ENCODE measurements at regions not wholly inside any gene's neighbourhood (a gene's known extent, or its start where the extent isn't known, plus 50 kb on each side); places are given as distances from the start of the nearest gene placed in this dataset.

DNA sequence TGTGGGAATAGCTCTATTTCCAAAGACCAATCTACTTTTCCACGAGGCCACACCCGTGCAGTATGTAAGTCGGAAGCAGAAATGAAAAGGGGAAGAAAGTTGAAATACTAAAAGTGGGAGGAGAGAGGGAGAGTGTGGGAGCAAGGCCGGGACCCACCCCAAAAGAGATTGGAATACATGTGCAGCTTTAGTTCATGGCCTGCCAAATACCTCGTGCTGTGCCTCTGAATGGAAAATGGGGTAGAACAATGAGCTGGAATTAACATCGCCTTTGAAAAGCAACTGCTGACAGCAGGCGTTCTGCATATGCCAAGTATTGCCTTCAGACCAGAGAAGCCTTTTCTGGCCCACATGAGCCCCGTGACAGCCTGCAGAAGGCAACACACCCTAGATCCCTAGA, 155.6 kb downstream of the CD83 start:
- no peak overlapping the region for H3K27ac ChIP-seq
- TF ChIP-seq, protein P1, sequence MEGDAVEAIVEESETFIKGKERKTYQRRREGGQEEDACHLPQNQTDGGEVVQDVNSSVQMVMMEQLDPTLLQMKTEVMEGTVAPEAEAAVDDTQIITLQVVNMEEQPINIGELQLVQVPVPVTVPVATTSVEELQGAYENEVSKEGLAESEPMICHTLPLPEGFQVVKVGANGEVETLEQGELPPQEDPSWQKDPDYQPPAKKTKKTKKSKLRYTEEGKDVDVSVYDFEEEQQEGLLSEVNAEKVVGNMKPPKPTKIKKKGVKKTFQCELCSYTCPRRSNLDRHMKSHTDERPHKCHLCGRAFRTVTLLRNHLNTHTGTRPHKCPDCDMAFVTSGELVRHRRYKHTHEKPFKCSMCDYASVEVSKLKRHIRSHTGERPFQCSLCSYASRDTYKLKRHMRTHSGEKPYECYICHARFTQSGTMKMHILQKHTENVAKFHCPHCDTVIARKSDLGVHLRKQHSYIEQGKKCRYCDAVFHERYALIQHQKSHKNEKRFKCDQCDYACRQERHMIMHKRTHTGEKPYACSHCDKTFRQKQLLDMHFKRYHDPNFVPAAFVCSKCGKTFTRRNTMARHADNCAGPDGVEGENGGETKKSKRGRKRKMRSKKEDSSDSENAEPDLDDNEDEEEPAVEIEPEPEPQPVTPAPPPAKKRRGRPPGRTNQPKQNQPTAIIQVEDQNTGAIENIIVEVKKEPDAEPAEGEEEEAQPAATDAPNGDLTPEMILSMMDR (IDR thresholded peaks at IDR 0.05): no peak
- TF ChIP-seq POLR2A (IDR thresholded peaks at IDR 0.05): no peak
- intact Hi-C loops (cut with DNase I): no loop called here
- no peak overlapping the region for H3K4me3 ChIP-seq
- H3K36me3 ChIP-seq (replicated peaks in 1 of 2; ENCODE audit: insufficient read depth in 1 of 2, low read depth in 2 of 2): no peaks in the 10 kb centered on the region
- no peaks in the 10 kb centered on the region for H3K27me3 ChIP-seq
- H3K9me3 ChIP-seq: peaks cover 0 to 8% (median 0%) of the 10 kb centered on the region in 3 donors
- DNase-seq (no peak), ATAC-seq (no peak)
- no peaks in the 10 kb centered on the region for H3K4me1 ChIP-seq
- 86 to 93% methylated on average over 8 of the region's 8 CpGs for WGBS, 2 donors

DNA sequence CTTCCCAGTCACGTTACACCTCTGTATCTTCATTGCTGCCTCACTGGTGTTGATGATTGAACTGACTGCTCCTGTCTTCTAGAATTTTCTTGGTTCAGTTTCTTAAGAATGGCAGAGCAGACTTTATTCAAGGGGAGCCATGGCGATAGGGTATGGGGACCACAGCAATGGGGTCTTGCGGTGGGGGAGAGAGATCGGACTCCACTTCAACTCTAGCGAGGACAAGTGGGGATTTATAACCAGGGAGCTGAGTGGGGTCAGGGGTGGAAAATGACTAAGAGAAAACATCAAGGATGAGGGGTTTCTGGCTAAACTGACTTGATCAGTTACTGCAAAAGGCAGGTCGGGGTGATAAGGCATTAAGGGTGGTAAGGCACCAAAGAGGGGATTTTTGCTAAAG, 156.4 kb downstream of the CD83 start:
- no peak overlapping the region for H3K4me3 ChIP-seq
- intact Hi-C loops (cut with DNase I): no loop called here
- DNase-seq (no peak), ATAC-seq (no peak)
- no peaks in the 10 kb centered on the region for H3K36me3 ChIP-seq (replicated peaks in 1 of 2; ENCODE audit: insufficient read depth in 1 of 2, low read depth in 2 of 2)
- no peaks in the 10 kb centered on the region for H3K27me3 ChIP-seq
- H3K27ac ChIP-seq: no peak overlapping the region
- H3K4me1 ChIP-seq: no peaks in the 10 kb centered on the region
- 93 to 94% methylated on average over 6 of the region's 6 CpGs for WGBS, 2 donors
- TF ChIP-seq, protein P1 (IDR thresholded peaks at IDR 0.05): no peak
- no peak for TF ChIP-seq POLR2A (IDR thresholded peaks at IDR 0.05)
- H3K9me3 ChIP-seq: peaks cover 0 to 8% (median 0%) of the 10 kb centered on the region in 3 donors

DNA sequence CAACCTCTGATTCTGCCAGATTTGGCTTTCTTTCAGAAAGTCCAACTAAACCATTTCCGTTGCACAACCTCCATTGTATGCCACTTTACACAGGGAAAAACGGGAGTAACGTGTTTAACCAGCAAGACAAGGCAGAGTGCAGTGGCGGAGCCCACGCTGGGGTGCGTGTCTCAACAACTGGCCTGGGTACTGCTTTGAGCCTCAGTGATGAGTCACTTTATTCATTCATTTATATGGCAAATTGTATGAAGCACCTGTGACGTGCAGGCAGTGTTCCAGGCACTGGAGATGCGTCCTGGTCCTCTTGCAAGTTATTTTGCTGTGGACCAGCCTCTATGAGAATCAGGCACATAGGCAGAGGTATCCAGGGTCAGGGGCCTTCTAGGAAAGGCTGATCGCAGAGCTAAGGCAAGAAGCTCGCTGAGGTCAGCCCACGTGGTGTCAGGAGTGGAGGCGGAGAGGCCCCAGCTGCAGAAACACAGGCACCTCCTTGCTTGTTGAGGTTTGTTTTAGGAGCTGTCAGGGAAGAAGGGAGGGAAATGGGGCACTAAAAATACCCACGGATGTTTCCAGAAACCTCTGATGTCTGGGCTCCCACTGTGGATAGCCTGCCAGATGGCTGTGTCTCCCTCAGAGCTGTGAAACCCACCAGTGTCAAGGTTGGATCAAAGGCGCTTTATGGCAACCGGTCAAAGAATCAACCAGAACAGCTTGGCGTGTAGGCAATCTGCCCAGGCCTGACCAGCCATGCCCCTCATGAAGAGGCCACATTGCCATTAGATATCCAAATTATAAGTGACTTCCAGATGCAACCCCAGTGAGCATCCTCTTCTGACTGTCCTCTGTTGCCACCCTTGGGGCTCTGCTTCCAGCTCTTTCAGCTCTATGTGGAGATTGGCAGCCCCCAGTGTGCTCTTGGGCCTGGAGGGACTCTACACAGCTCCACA, 157.2 kb downstream of the CD83 start:
- Histone ChIP-seq H3K9me3 (peaks cover 0 to 8% (median 0%) of the 10 kb centered on the region in 3 donors), H3K27ac (no peak overlapping the region), H3K27me3 (no peaks in the 10 kb centered on the region), H3K4me1 (no peaks in the 10 kb centered on the region), H3K36me3 (replicated peaks in 1 of 2; ENCODE audit: insufficient read depth in 1 of 2, low read depth in 2 of 2) (no peaks in the 10 kb centered on the region), H3K4me3 (no peak overlapping the region)
- 87 to 90% methylated on average over 16 of the region's 16 CpGs for WGBS, 2 donors
- no peak for ATAC-seq
- DNase-seq: no peak
- intact Hi-C loops (cut with DNase I): no loop called here
- no peak for TF ChIP-seq POLR2A (IDR thresholded peaks at IDR 0.05)
- TF ChIP-seq, protein P1 (IDR thresholded peaks at IDR 0.05): no peak

DNA sequence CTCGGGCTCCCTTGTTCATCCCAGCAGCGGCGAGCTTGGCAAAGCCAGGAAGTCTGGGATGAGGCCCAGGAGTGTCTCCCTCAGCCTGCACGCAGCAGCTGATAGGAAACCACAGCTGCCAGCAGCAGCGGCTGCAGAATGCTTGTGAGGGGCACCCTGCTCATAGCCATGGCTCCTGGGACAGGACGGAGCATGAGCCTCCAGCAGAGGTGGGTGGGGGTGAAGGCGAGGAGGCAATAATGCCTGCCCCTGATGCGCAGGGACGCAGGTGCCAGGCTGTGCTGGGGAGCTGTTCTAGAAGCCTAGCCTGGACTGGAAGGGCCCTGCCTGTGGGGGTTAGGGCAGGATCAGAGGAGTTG, 157.9 kb downstream of the CD83 start:
- WGBS, 2 donors: 71 to 84% methylated on average over 5 to 9 of the region's 9 CpGs
- intact Hi-C loops (cut with DNase I): no loop called here

More for the DNA sequence above, 157.9 kb downstream of the CD83 start:
- Histone ChIP-seq H3K27ac (no peak overlapping the region), H3K36me3 (replicated peaks in 1 of 2; ENCODE audit: insufficient read depth in 1 of 2, low read depth in 2 of 2) (no peaks in the 10 kb centered on the region), H3K9me3 (peaks cover 0 to 8% (median 0%) of the 10 kb centered on the region in 3 donors), H3K27me3 (no peaks in the 10 kb centered on the region), H3K4me1 (no peaks in the 10 kb centered on the region), H3K4me3 (no peak overlapping the region)
- TF ChIP-seq POLR2A (IDR thresholded peaks at IDR 0.05): no peak
- TF ChIP-seq, protein P1 (IDR thresholded peaks at IDR 0.05): no peak
- DNase-seq (no peak), ATAC-seq (no peak)

Data from body of pancreas (tissue), 4 donors.